ENCODE measurements at regions not wholly inside any gene's neighbourhood (a gene's known extent, or its start where the extent isn't known, plus 50 kb on each side); places are given as distances from the start of the nearest gene placed in this dataset.

DNA sequence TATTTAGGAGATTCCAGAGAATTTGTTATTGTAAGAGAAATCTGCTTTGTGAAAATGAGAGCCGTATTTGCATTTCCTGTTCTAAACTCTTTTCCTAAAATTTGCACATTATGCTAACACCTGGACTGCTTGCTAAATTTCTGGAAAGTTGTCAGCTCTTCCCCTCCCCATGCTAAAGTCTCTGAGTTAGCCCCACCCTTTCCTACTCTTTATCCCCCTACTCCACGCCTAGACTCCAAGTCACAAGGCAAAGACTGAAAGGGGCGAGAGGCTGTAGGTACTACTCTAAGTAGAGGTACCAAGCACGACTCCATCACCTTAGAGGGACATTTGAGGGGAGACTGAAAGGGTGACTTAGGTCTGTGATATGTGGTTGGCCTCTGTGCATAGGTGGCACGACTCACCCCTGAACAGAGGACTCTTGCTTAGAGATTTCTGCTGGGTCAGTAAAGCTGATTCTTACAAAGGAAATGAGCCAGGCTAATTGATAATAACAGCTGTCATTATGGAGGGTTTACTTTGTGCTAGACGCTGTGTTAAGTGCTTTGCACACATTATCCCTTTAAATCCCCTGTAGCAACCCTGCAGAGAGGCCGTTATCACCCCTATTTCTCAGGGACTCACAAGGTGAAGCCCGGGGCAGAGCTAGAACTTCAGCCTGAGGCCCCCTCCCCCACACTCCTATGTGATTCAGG, 373.5 kb downstream of the EN1 start:
- TF ChIP-seq, protein P1, sequence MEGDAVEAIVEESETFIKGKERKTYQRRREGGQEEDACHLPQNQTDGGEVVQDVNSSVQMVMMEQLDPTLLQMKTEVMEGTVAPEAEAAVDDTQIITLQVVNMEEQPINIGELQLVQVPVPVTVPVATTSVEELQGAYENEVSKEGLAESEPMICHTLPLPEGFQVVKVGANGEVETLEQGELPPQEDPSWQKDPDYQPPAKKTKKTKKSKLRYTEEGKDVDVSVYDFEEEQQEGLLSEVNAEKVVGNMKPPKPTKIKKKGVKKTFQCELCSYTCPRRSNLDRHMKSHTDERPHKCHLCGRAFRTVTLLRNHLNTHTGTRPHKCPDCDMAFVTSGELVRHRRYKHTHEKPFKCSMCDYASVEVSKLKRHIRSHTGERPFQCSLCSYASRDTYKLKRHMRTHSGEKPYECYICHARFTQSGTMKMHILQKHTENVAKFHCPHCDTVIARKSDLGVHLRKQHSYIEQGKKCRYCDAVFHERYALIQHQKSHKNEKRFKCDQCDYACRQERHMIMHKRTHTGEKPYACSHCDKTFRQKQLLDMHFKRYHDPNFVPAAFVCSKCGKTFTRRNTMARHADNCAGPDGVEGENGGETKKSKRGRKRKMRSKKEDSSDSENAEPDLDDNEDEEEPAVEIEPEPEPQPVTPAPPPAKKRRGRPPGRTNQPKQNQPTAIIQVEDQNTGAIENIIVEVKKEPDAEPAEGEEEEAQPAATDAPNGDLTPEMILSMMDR (IDR thresholded peaks at IDR 0.05): no peak
- no peak for TF ChIP-seq POLR2AphosphoS5 (IDR thresholded peaks at IDR 0.05)

Measured in esophagus muscularis mucosa (tissue), 3 donors.